Body of pancreas (tissue), 4 donors: ENCODE measurements at regions not wholly inside any gene's neighbourhood (a gene's known extent, or its start where the extent isn't known, plus 50 kb on each side); places are given as distances from the start of the nearest gene placed in this dataset.

ENCODE experiments used
- CTCF ChIP-seq, 7 experiments: fragments of 450-650 bp in 4 of 7; fragments of 200-600 bp in 3 of 7; sonication (generic) in 3 of 7; IDR thresholded peaks; one replicate each; pipeline ENCODE4 v1.5.1; 2016 to 2019; ENCODE audit warnings: antibody characterized with exemption in 7 of 7
- POLR2A ChIP-seq, 3 donors: fragments of 450-650 bp; IDR thresholded peaks; one replicate each; pipeline ENCODE4 v1.6.1; 2016; ENCODE audit warnings: antibody characterized with exemption in 3 of 3, mild to moderate bottlenecking in 2 of 3

- TF ChIP-seq CTCF (IDR thresholded peaks at IDR 0.05) (no peak), POLR2A (IDR thresholded peaks at IDR 0.05) (no peak)
Observed at GRCh38 chr2:234793212-234793785, 158.5 kb upstream of the SH3BP4 start.
